ENCODE measurements at regions not wholly inside any gene's neighbourhood (a gene's known extent, or its start where the extent isn't known, plus 50 kb on each side); places are given as distances from the start of the nearest gene placed in this dataset.

GRCh38 chr1:192080684-192081083, 77.6 kb upstream of the RGS18 start:
- Mint-ChIP-seq H3K9me3 (no peaks in the 10 kb centered on the region), H3K27ac (no peak overlapping the region), H3K27me3 (ENCODE audit: insufficient read depth, low read depth) (no peaks in the 10 kb centered on the region), H3K4me1 (peaks cover 4% of the 10 kb centered on the region), H3K4me3 (no peak overlapping the region), H3K36me3 (no peaks in the 10 kb centered on the region)
- Histone ChIP-seq H3K4me3 (no peak overlapping the region), H3K36me3 (no peaks in the 10 kb centered on the region), H3K9ac (no peak overlapping the region), H3K27ac (no peak overlapping the region), H3K9me3 (ENCODE audit: low read depth) (no peaks in the 10 kb centered on the region), H3K4me2 (no peak overlapping the region), H3K79me2 (ENCODE audit: low read depth) (no peaks in the 10 kb centered on the region), H4K20me1 (ENCODE audit: low read depth) (no peaks in the 10 kb centered on the region), H3K4me1 (no peaks in the 10 kb centered on the region), H2AFZ (replicated peaks) (no peak overlapping the region), H3F3A (ENCODE audit: low read depth) (no peaks in the 10 kb centered on the region), H3K27me3 (no peaks in the 10 kb centered on the region)
- TF ChIP-seq EZH2 (IDR thresholded peaks at IDR 0.05): no peak
- TF ChIP-seq EZH2phosphoT487 (IDR thresholded peaks at IDR 0.05): no peak
- TF ChIP-seq CTCF (IDR thresholded peaks at IDR 0.05): no peak
- no peak for DNase-seq (ENCODE audit: low spot score)

GRCh38 chr1:192081359-192081758, 76.9 kb upstream of the RGS18 start:
- DNase-seq (ENCODE audit: low spot score): no peak
- H3K36me3 Mint-ChIP-seq: no peaks in the 10 kb centered on the region
- H3K79me2 ChIP-seq (ENCODE audit: low read depth): no peaks in the 10 kb centered on the region
- H3K27me3 ChIP-seq: no peaks in the 10 kb centered on the region
- no peak overlapping the region for H3K4me3 ChIP-seq
- no peaks in the 10 kb centered on the region for H3K4me1 ChIP-seq
- no peaks in the 10 kb centered on the region for H3K9me3 ChIP-seq (ENCODE audit: low read depth)
- H3K27ac ChIP-seq: no peak overlapping the region
- peaks cover 4% of the 10 kb centered on the region for H3K4me1 Mint-ChIP-seq
- no peak overlapping the region for H3K4me2 ChIP-seq
- no peak overlapping the region for H2AFZ ChIP-seq (replicated peaks)
- no peaks in the 10 kb centered on the region for H3K36me3 ChIP-seq
- H3K27me3 Mint-ChIP-seq (ENCODE audit: insufficient read depth, low read depth): no peaks in the 10 kb centered on the region
- H3K4me3 Mint-ChIP-seq: no peak overlapping the region
- no peaks in the 10 kb centered on the region for H3F3A ChIP-seq (ENCODE audit: low read depth)
- TF ChIP-seq EZH2phosphoT487 (IDR thresholded peaks at IDR 0.05) (no peak), EZH2 (IDR thresholded peaks at IDR 0.05) (no peak)
- no peaks in the 10 kb centered on the region for H3K9me3 Mint-ChIP-seq
- no peaks in the 10 kb centered on the region for H4K20me1 ChIP-seq (ENCODE audit: low read depth)
- H3K9ac ChIP-seq: no peak overlapping the region
- no peak overlapping the region for H3K27ac Mint-ChIP-seq

- no peaks in the 10 kb centered on the region for H4K20me1 ChIP-seq (ENCODE audit: low read depth)
- no peaks in the 10 kb centered on the region for H3K36me3 ChIP-seq
- H2AFZ ChIP-seq (replicated peaks): no peak overlapping the region
- Mint-ChIP-seq H3K27ac (no peak overlapping the region), H3K36me3 (no peaks in the 10 kb centered on the region), H3K4me3 (no peak overlapping the region), H3K4me1 (no peaks in the 10 kb centered on the region), H3K27me3 (ENCODE audit: insufficient read depth, low read depth) (no peaks in the 10 kb centered on the region), H3K9me3 (no peaks in the 10 kb centered on the region)
- H3K9me3 ChIP-seq (ENCODE audit: low read depth): no peaks in the 10 kb centered on the region
- no peak overlapping the region for H3K4me3 ChIP-seq
- TF ChIP-seq EZH2 (IDR thresholded peaks at IDR 0.05) (no peak), CTCF (IDR thresholded peaks at IDR 0.05) (no peak), EZH2phosphoT487 (IDR thresholded peaks at IDR 0.05) (no peak)
- H3K79me2 ChIP-seq (ENCODE audit: low read depth): no peaks in the 10 kb centered on the region
- no peak for DNase-seq (ENCODE audit: low spot score)
- no peaks in the 10 kb centered on the region for H3K4me1 ChIP-seq
- H3K27me3 ChIP-seq: no peaks in the 10 kb centered on the region
- H3K4me2 ChIP-seq: no peak overlapping the region
- H3K9ac ChIP-seq: no peak overlapping the region
- no peak overlapping the region for H3K27ac ChIP-seq
- no peaks in the 10 kb centered on the region for H3F3A ChIP-seq (ENCODE audit: low read depth)
Measured at GRCh38 chr1:192086644-192087043, 71.6 kb upstream of the RGS18 start.

- no peaks in the 10 kb centered on the region for H3K4me1 ChIP-seq
- no peak for TF ChIP-seq EZH2 (IDR thresholded peaks at IDR 0.05)
- TF ChIP-seq CTCF (IDR thresholded peaks at IDR 0.05): no peak
- TF ChIP-seq EZH2phosphoT487 (IDR thresholded peaks at IDR 0.05): no peak
- Mint-ChIP-seq H3K36me3 (no peaks in the 10 kb centered on the region), H3K9me3 (no peaks in the 10 kb centered on the region), H3K4me3 (no peak overlapping the region), H3K4me1 (no peaks in the 10 kb centered on the region), H3K27me3 (ENCODE audit: insufficient read depth, low read depth) (no peaks in the 10 kb centered on the region), H3K27ac (no peak overlapping the region)
- H2AFZ ChIP-seq (replicated peaks): no peak overlapping the region
- H3K27ac ChIP-seq: no peak overlapping the region
- H3K9me3 ChIP-seq (ENCODE audit: low read depth): no peaks in the 10 kb centered on the region
- H4K20me1 ChIP-seq (ENCODE audit: low read depth): no peaks in the 10 kb centered on the region
- no peaks in the 10 kb centered on the region for H3K79me2 ChIP-seq (ENCODE audit: low read depth)
- no peak overlapping the region for H3K4me2 ChIP-seq
- no peak overlapping the region for H3K4me3 ChIP-seq
- no peaks in the 10 kb centered on the region for H3K36me3 ChIP-seq
- no peaks in the 10 kb centered on the region for H3K27me3 ChIP-seq
- no peak overlapping the region for H3K9ac ChIP-seq
- no peak for DNase-seq (ENCODE audit: low spot score)
- H3F3A ChIP-seq (ENCODE audit: low read depth): no peaks in the 10 kb centered on the region
Measured at GRCh38 chr1:192087334-192087733, 70.9 kb upstream of the RGS18 start.
